Smooth muscle cell (in vitro differentiated cells): ENCODE measurements at regions not wholly inside any gene's neighbourhood (a gene's known extent, or its start where the extent isn't known, plus 50 kb on each side); places are given as distances from the start of the nearest gene placed in this dataset.

ENCODE experiments used
- DNase-seq: peaks from one replicate; lab custom pipeline; 2025; ENCODE audit not compliant: unreplicated experiment; lab: John Stamatoyannopoulos, UW
- H2AFZ ChIP-seq: fragments of 200-600 bp; sonication (generic); 2 replicates; pipeline ENCODE4 v1.6.0; 2016; ENCODE audit warnings: antibody characterized with exemption, low read depth, mild to moderate bottlenecking
- H3F3A ChIP-seq: fragments of 200-600 bp; sonication (generic); 2 replicates; pipeline ENCODE4 v1.6.0; 2017; ENCODE audit warnings: antibody characterized with exemption, low read depth
- H3K27ac ChIP-seq: fragments of 200-600 bp; sonication (generic); 2 replicates; pipeline ENCODE4 v1.5.1; 2016; ENCODE audit warnings: low read depth, mild to moderate bottlenecking
- H3K27me3 ChIP-seq: fragments of 200-600 bp; sonication (generic); 2 replicates; pipeline ENCODE4 v1.6.1; 2016; ENCODE audit warnings: low read depth, mild to moderate bottlenecking
- H3K36me3 ChIP-seq: fragments of 200-600 bp; sonication (generic); 2 replicates; pipeline ENCODE4 v1.5.1; 2016; ENCODE audit warnings: low read depth
- H3K4me1 ChIP-seq: fragments of 200-600 bp; sonication (generic); 2 replicates; pipeline ENCODE4 v1.5.1; 2016; ENCODE audit warnings: low read depth
- H3K4me2 ChIP-seq: fragments of 200-600 bp; sonication (generic); 2 replicates; pipeline ENCODE4 v1.6.0; 2016; ENCODE audit warnings: mild to moderate bottlenecking
- H3K4me3 ChIP-seq: fragments of 200-600 bp; sonication (generic); 2 replicates; pipeline ENCODE4 v1.5.1; 2016; ENCODE audit warnings: mild to moderate bottlenecking
- H3K79me2 ChIP-seq: fragments of 200-600 bp; sonication (generic); 2 replicates; pipeline ENCODE4 v1.6.0; 2016; ENCODE audit warnings: low read depth, mild to moderate bottlenecking
- H3K9ac ChIP-seq: fragments of 200-600 bp; sonication (generic); 2 replicates; pipeline ENCODE4 v1.6.0; 2016; ENCODE audit warnings: low read depth
- H3K9me3 ChIP-seq: fragments of 200-600 bp; sonication (generic); replicated peaks from 2 replicates; pipeline ENCODE4 v1.5.1; 2016; ENCODE audit warnings: low read depth
- H4K20me1 ChIP-seq: fragments of 200-600 bp; sonication (generic); 2 replicates; pipeline ENCODE4 v1.6.0; 2016; ENCODE audit warnings: low read depth
- CTCF ChIP-seq: fragments of 200-600 bp; sonication (generic); IDR thresholded peaks from 2 replicates; pipeline ENCODE4 v1.5.1; 2017; ENCODE audit warnings: borderline replicate concordance, mild to moderate bottlenecking, antibody characterized with exemption; ENCODE audit not compliant: insufficient read depth, poor library complexity, severe bottlenecking
- WGBS: methylation state at CpG from one replicate; pipeline ENCODE4 v1.1.7; 2016; ENCODE audit warnings: low lambda C conversion rate; 5-methylcytosine and 5-hydroxymethylcytosine counted together

- WGBS, result 91% methylated on average over 2 of the region's 2 CpGs
- Histone ChIP-seq H4K20me1 (no peaks in the 10 kb centered on the region), H2AFZ (no peak overlapping the region), H3K4me1 (no peaks in the 10 kb centered on the region), H3K4me2 (no peak overlapping the region), H3F3A (no peaks in the 10 kb centered on the region), H3K27me3 (no peaks in the 10 kb centered on the region), H3K79me2 (no peaks in the 10 kb centered on the region), H3K27ac (no peak overlapping the region), H3K36me3 (no peaks in the 10 kb centered on the region), H3K9me3 (peaks cover 4% of the 10 kb centered on the region), H3K4me3 (no peak overlapping the region), H3K9ac (no peak overlapping the region)
- no peak for TF ChIP-seq CTCF
- no peak for DNase-seq
These were observed 931.7 kb downstream of the CENPC start for GRCh38 chr4:66613591-66613990.

GRCh38 chr4:66609014-66609413 is 936.3 kb downstream of the CENPC start:
- Histone ChIP-seq H4K20me1 (no peaks in the 10 kb centered on the region), H3K4me2 (no peak overlapping the region), H3K36me3 (no peaks in the 10 kb centered on the region), H3K9me3 (no peaks in the 10 kb centered on the region), H3F3A (no peaks in the 10 kb centered on the region), H2AFZ (no peak overlapping the region), H3K4me1 (no peaks in the 10 kb centered on the region), H3K27ac (no peak overlapping the region), H3K79me2 (no peaks in the 10 kb centered on the region), H3K4me3 (no peak overlapping the region), H3K27me3 (no peaks in the 10 kb centered on the region), H3K9ac (no peak overlapping the region)
- TF ChIP-seq CTCF, result no peak
- no peak for DNase-seq
- WGBS, result 92% methylated on average over 2 of the region's 2 CpGs

- H3K4me2 ChIP-seq, result no peak overlapping the region
- no peak for DNase-seq
- H3K27me3 ChIP-seq, result no peaks in the 10 kb centered on the region
- no peaks in the 10 kb centered on the region for H3K4me1 ChIP-seq
- no peak overlapping the region for H2AFZ ChIP-seq
- no peaks in the 10 kb centered on the region for H3F3A ChIP-seq
- H3K79me2 ChIP-seq, result no peaks in the 10 kb centered on the region
- H3K4me3 ChIP-seq, result no peak overlapping the region
- H3K27ac ChIP-seq, result no peak overlapping the region
- no peaks in the 10 kb centered on the region for H3K36me3 ChIP-seq
- no peaks in the 10 kb centered on the region for H4K20me1 ChIP-seq
- no peaks in the 10 kb centered on the region for H3K9me3 ChIP-seq
- TF ChIP-seq CTCF, result no peak
- no peak overlapping the region for H3K9ac ChIP-seq
These were observed 936.6 kb upstream of the EPHA5 start for GRCh38 chr4:66606908-66607307.

- Histone ChIP-seq H3K4me2 (no peak overlapping the region), H3K27me3 (no peaks in the 10 kb centered on the region), H3K9ac (no peak overlapping the region), H3K4me3 (no peak overlapping the region), H2AFZ (no peak overlapping the region), H3K9me3 (no peaks in the 10 kb centered on the region), H3K27ac (no peak overlapping the region), H3F3A (no peaks in the 10 kb centered on the region), H3K79me2 (no peaks in the 10 kb centered on the region), H3K36me3 (no peaks in the 10 kb centered on the region), H3K4me1 (no peaks in the 10 kb centered on the region), H4K20me1 (no peaks in the 10 kb centered on the region)
- DNase-seq, result no peak
- no peak for TF ChIP-seq CTCF
These were observed 935.9 kb upstream of the EPHA5 start for GRCh38 chr4:66606215-66606614.
